ENCODE measurements at regions not wholly inside any gene's neighbourhood (a gene's known extent, or its start where the extent isn't known, plus 50 kb on each side); places are given as distances from the start of the nearest gene placed in this dataset.

DNA sequence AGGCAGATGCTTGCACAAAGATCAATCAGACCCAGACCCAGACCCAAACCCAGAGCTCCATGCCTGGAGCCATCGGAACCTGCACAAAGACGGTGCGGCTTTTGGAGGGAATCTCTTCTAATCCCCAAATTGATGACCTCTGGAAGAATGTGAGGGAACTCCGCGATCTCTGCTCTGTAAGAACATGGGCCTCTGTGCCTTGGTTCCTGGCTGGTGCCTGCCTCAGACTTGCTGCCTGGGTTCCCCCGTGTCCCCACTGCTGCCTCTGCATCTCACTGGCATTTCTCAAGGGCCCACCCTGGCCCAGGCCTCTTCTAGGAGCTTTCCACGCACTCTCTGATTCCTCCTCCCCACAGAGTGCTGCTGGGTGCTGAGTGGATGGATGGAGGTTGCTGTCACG is 1044.4 kb downstream of the TBC1D22A start:
- TF ChIP-seq, protein P1, sequence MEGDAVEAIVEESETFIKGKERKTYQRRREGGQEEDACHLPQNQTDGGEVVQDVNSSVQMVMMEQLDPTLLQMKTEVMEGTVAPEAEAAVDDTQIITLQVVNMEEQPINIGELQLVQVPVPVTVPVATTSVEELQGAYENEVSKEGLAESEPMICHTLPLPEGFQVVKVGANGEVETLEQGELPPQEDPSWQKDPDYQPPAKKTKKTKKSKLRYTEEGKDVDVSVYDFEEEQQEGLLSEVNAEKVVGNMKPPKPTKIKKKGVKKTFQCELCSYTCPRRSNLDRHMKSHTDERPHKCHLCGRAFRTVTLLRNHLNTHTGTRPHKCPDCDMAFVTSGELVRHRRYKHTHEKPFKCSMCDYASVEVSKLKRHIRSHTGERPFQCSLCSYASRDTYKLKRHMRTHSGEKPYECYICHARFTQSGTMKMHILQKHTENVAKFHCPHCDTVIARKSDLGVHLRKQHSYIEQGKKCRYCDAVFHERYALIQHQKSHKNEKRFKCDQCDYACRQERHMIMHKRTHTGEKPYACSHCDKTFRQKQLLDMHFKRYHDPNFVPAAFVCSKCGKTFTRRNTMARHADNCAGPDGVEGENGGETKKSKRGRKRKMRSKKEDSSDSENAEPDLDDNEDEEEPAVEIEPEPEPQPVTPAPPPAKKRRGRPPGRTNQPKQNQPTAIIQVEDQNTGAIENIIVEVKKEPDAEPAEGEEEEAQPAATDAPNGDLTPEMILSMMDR (conservative IDR thresholded peaks at IDR 0.05) = no peak
- no peak overlapping the region for H3K27ac ChIP-seq

DNA sequence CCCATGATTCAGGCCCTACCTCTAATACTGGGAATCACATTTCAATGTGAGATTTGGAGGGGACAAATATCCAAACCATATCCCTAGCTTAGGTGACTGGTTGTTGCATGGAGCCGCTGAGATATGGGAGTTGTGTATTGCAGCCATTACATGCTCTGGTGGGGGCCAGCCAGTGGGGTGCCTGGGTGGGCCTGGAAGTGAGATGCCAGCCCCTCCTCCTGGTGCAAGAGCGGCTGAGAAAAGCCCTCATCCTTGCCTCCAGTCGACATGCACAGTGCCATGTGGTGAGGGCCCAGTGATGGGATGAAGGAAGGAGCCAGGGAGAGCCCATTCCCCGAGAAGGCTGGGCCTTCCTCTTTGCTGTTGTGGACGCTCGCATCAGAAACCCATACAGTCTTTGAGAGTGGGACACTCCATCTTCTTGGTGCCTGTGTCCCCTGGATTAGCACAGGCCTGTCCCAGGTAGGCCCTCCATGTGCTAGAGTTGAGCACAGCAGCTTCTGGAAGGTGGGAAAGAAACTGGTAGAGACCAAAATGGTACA is 1043.0 kb downstream of the TBC1D22A start:
- TF ChIP-seq, protein P1 (conservative IDR thresholded peaks at IDR 0.05) = no peak

DNA sequence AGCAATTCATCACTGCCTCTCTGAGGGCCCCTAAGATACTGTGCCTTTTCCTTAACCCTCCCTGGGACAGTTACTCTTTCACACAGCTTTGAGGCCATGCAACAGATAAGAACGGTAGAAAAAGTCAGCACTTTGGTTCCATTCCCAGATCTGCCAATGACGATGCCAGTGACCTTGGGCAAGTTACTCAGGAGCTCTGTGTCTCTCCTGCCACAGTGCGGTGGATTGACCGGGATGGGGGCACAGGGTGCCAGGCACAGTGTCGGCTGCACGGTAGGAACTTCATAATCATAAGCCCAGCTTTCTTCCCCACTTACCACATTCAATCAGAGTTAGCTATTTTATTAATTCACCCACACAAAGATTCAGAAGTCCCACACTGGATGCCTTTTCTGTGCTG is 1041.8 kb downstream of the TBC1D22A start:
- TF ChIP-seq, protein P1 (conservative IDR thresholded peaks at IDR 0.05) = no peak
- no peak overlapping the region for H3K27ac ChIP-seq

More for the DNA sequence above, 1043.0 kb downstream of the TBC1D22A start:
- H3K27ac ChIP-seq = no peak overlapping the region

DNA sequence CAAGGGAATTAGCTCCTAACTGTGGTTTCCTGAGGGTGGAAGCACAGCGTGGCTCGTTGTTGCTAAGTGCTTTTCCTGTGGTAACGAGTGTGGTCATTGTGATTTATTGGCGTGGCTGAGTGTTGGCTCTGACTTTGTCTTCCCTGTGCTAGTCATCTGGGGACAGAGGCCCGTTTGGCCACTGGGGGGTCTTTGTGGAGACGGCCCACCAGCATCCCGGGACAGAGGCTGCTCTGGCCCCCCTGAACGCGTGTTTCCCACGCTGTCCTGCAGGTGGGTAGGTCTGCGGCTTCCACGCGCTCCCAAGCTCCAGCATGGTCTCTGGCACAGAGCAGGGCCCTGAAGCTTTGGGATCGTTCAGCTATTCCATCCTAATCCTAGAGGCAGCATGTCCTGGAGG is 1040.0 kb downstream of the TBC1D22A start:
- TF ChIP-seq, protein P1 (conservative IDR thresholded peaks at IDR 0.05) = no peak
- H3K27ac ChIP-seq = no peak overlapping the region

DNA sequence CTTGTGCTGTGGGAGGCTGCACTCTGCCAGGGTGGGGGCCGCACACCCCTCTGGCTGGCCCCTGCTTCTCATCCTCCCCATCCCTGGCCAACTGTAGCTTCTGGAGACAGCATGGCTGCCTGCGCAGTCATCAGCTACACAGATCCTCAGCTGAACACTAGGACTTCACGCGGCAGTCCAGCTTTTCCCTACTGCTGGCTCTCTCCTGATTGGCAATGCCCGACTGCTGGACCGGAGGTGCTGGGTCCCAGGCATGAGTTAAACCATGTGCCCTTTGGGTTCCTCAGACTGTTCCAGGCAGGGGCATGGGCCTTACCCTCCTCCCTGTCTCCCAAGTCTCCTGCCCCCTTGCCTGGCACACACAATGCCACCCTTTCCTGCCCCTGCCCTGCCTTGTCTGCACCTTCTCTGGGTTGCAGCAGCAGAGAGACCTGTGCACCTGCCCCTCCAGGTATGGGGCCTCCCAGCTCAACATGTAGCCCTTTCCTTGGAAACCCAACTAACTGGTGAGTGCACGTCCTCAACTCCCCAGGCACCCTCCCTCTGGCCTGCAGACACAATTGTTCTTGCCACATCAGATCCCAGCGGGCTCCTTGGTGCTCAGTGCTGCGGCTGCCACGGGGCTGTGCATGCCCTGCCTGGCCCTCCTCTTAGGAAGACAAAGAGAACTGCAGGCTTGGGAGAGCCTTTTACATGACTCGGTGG is 1039.2 kb downstream of the TBC1D22A start:
- TF ChIP-seq, protein P1 (conservative IDR thresholded peaks at IDR 0.05) = no peak
- no peak overlapping the region for H3K27ac ChIP-seq

DNA sequence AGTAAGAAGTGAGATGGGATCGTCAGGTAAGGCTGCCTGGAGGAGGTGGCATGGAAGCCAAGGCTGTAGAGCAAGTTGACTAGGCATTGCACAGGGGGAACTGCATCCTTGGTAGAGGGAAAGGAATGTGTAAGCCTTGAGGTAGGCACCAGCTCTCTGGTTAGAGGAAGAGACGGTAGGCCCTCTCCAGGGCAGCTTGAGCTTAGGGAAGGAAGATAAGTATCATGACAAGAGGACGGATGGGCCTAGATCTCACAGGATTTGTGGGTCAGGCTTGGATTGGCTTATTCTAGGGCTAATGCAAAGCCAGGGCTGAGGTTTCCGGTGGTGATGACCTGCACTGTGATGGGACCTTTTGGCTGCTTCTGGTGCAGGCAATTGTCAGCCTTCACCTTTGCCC is 1035.8 kb downstream of the TBC1D22A start:
- TF ChIP-seq, protein P1 (conservative IDR thresholded peaks at IDR 0.05) = no peak

DNA sequence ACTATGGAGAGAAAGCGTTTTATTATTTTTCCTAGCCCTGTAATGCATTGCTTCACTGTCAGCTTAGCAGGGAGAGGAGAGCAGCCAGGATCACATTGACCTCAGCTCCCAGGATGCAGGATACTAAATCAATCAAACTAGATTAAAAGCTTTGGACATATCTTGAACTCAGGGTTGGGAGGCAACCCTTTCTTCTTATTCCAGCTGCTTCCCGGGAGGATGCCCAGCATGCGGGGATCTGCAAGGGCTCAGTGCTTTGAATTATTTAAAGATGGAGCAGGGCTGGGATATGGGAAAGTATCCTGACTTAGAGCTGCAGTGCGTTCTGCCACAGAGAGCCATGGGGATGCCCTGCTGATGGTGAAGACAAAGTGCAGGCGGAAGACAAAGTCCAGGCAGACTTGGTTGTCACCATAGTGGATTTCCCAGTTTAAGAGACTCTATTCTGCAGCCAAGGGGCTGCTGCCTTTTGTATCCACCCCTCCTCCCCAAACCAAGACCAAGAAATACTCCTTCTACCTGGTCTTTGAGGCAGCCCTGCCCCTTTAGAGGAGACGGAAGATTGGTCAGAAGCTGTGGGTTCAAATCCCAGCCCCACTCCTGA is 1035.0 kb downstream of the TBC1D22A start:
- TF ChIP-seq, protein P1 (conservative IDR thresholded peaks at IDR 0.05) = no peak
- H3K27ac ChIP-seq = no peak overlapping the region

More for the DNA sequence above, 1035.8 kb downstream of the TBC1D22A start:
- no peak overlapping the region for H3K27ac ChIP-seq

All from VCaP (cell line).